ENCODE measurements at regions not wholly inside any gene's neighbourhood (a gene's known extent, or its start where the extent isn't known, plus 50 kb on each side); places are given as distances from the start of the nearest gene placed in this dataset.
A peak's percentile ranks its signal among the peaks of the same experiment; 100 is the strongest.

DNA sequence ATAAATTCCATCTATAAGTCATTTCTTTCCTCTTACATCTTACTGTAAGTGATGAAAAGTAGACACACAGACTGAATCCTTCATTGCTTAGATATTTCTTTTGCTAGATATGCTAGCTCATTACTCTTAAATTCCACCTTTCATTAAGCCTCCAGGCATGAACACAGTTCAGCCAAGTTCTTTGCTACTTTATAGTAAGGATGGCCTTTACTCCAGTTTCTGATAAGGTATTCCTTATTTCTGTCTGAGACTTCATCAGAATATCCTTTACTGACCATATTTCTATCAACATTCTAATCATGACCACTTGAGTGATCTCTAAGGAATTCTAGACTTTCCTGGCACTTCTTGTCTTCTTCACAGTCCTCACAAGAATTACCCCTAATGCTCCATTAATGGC, 191.7 kb upstream of the KCTD3 start:
- DNase-seq (ENCODE audit: low read depth): no peak

DNA sequence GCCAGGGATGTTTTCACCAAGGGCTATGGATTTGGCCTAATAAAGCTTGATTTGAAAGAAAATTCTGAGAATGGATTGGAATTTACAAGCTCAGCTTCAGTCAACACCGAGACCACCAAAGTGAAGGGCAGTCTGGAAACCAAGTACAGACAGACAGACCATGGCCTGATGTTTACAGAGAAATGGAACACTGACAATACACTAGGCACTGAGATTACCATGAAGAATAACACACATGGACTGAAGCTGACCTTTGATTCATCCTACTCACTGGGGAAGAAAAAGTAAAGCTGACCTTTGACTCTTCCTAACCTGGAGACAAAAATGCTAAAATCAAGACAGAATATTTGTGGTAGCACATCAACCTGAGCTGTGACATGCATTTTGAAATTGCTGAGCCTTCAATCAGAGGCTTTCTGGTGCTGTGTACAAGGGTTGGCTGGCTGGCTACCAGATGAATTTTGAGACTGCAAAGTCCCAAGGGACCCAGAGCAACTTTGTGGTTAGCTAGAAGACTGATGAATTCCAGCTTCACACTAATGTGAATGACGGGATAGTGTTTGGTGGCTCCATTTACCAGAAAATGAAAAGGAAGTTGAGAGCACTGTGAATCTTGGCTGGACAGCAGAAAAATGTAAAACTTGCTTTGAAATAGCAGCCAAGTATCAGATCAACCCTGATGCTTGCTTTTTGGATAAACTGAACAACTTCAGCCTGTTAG, 190.4 kb upstream of the KCTD3 start:
- DNase-seq (ENCODE audit: low read depth): peak; percentile 8
- H3K4me3 ChIP-seq (ENCODE audit: low read depth, low read length): no peak overlapping the region
- TF ChIP-seq CTCF (IDR thresholded peaks at IDR 0.05; ENCODE audit: insufficient read depth, low read depth, low read length): no peak

More for the DNA sequence above, 191.7 kb upstream of the KCTD3 start:
- no peak overlapping the region for H3K4me3 ChIP-seq (ENCODE audit: low read depth, low read length)
- TF ChIP-seq CTCF (IDR thresholded peaks at IDR 0.05; ENCODE audit: insufficient read depth, low read depth, low read length): no peak

GRCh38 chr1:215377746-215378145, 189.4 kb upstream of the KCTD3 start:
- no peak for TF ChIP-seq CTCF (IDR thresholded peaks at IDR 0.05; ENCODE audit: insufficient read depth, low read depth, low read length)
- DNase-seq (ENCODE audit: low read depth): no peak
- H3K4me3 ChIP-seq (ENCODE audit: low read depth, low read length): no peak overlapping the region

DNA sequence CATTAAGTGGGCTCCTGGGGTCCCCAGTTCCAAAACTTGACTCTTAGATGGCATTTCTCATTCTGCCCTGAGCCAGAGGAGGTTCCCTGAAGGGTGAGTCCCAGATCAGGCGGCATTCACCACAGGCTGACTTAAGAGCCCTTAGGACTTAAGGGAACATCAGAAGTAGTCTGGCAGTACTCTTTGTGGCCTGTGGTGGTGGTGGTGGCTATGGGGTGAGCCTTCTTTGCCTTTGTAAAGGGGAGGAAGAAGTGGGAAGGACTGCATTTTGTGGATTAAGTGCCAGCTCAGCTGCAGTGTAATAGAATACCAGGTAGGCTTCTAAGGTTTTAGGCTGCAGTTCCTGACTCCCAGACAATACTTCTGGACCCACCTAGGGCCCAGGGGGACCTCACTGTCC, 186.5 kb upstream of the KCTD3 start:
- no peak for TF ChIP-seq CTCF (IDR thresholded peaks at IDR 0.05; ENCODE audit: insufficient read depth, low read depth, low read length)
- no peak overlapping the region for H3K4me3 ChIP-seq (ENCODE audit: low read depth, low read length)
- DNase-seq (ENCODE audit: low read depth): no peak

- H3K4me3 ChIP-seq (ENCODE audit: low read depth, low read length): no peak overlapping the region
- no peak for TF ChIP-seq CTCF (IDR thresholded peaks at IDR 0.05; ENCODE audit: insufficient read depth, low read depth, low read length)
- no peak for DNase-seq (ENCODE audit: low read depth)
These were observed 173.6 kb upstream of the KCTD3 start for GRCh38 chr1:215393476-215393875.

DNA sequence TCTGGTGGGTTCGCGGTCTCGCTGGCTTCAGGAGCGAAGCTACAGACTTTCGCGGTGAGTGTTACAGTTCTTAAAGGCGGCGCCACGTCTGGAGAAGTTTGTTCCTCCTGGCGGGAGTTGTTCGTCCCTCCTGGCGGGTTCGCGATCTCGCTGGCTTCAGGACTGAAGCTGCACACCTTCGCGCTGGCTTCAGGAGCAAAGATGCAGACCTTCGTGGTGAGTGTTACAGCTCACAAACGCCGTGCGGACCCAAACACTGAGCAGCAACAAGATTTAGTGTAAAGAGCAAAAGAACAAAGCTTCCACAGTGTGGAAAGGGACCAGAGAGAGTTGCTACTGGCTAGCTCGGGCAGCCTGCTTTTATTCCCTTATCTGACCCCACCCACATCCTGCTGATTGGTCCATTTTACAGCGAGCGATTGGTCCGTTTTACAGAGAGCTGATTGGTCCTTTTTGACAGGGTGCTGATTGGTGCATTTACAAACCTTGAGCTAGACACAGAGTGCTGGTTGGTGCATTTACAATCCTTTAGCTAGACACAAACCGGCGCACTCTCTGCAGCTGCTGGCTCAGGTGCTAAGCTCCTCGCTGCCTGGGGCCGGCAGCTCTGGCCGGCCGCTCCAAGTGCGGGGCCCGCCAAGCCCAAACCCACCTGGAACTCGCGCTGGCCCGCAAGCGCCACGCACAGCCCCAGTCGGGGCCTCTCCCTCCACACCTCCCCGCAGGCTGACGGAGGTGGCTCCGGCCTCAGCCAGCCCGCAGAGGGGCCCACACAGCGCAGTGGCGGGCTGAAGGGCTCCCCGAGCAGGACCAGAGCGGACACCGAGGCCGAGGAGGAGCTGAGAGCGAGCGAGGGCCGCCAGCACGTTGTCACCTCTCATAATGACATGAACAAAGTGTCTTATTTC, 172.8 kb upstream of the KCTD3 start:
- H3K4me3 ChIP-seq (ENCODE audit: low read depth, low read length): no peak overlapping the region
- no peak for DNase-seq (ENCODE audit: low read depth)
- no peak for TF ChIP-seq CTCF (IDR thresholded peaks at IDR 0.05; ENCODE audit: insufficient read depth, low read depth, low read length)

Data from fibroblast of villous mesenchyme (primary cell).